NCI-H1930 (cell line): ENCODE measurements at regions not wholly inside any gene's neighbourhood (a gene's known extent, or its start where the extent isn't known, plus 50 kb on each side); places are given as distances from the start of the nearest gene placed in this dataset.

Source experiments
- DNase-seq, 2 experiments: peaks; one replicate each; lab custom pipeline; 2025; lab: John Stamatoyannopoulos, UW

DNA sequence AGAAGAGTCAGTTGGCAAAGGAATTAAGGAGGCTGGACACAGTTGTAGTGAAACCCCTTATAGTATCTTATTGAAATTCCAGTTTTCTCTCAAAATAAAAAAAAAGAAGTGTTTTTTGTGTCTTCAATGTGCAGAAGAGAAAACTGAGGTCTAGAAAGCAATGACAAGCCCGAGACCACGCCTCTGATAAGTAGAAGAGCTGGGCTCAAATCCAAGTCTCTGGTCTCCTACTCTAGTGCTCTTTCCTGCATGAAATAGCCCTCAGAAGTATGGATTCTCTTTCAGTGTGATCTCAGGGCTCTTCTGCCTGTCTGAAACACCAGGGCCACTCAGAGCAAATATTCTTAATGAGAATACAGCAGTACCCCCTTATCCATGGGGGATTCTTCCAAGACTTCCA is 200.9 kb downstream of the KIF18A start:
- no peak for DNase-seq

- DNase-seq = no peak
These were observed 203.4 kb downstream of the KIF18A start for GRCh38 chr11:27904358-27905055.

GRCh38 chr11:27902981-27903624 is 202.8 kb upstream of the BDNF start:
- DNase-seq = no peak

DNA sequence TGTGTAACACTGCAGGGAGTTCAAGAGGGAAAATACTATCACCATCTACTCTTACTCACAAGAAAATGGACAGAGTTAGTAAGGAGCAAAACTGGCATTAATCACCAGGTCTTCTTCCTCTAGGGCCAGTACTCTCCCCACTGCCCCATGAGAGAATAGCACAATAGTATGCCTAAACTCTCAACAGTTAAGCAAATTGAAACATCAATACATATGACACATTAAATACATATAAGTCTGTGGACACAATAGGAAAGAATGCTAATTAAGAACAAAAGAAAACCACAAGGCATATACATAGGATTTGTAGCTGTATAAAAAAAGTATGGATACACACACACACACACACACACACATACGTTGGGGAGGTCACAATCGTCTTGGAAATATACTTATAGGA is 197.9 kb upstream of the BDNF start:
- DNase-seq = no peak

GRCh38 chr11:27896096-27896495 is 195.8 kb upstream of the BDNF start:
- DNase-seq = no peak

GRCh38 chr11:27894552-27894951 is 194.3 kb upstream of the BDNF start:
- DNase-seq = no peak

DNA sequence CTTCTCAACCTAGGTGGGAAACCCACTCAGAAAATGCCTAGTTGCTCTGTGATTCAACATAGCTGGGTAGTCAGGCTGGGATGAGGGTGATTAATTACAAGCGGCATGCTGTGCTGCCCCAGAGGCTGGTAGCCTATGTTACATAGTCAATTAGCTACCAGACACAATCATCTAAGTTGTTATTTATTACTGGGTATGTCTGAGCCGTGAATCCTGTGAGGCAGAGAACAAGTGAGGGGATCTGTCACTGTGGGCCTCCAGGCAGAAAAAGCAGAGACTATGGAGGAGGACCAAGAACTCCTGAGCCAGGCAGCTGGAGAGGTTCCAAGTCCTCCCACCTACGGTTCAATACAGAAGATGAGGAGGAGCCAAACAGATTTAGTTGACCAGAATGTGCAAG is 186.6 kb upstream of the BDNF start:
- no peak for DNase-seq

GRCh38 chr11:27882066-27882697 is 181.9 kb upstream of the BDNF start:
- DNase-seq = no peak

GRCh38 chr11:27875831-27876775 is 175.8 kb upstream of the BDNF start:
- DNase-seq = no peak

DNA sequence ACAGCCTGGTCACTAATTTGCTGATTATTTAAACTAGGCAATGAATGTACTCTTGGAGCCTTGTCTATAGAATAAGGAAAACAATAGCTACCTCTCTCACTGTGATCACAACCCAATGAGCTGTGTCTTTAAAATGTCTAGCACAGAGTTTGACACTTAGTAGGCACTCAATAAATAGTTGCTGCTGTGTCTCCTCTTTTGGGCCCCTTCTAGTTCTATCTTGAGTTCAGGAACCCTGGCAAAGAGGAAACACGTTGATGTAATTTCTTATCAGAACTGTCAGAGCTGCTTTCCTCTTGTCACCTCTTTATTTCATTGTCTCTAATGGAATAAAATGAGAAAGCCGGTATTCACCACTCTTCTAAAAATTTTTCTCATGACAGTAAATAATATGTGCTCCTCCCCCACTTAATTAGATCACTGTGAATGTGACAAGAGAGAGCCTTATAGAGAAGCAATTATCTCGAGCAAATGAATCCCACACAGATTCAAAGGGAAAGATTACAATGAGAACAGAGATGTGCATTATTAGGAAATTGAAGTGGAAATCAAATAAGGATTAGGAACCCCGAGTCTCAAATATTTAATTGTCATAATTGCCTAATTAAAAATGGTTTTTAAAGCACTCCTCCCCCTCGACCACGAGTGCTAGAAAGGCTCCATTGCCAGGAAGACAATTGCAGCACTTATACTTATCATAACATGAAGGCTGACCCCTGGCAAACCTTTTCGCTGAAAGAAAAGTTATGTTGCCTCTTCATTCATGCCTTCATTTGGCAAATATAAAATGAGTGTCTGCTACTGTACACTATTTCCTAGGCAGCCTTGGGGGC is 175.0 kb upstream of the BDNF start:
- no peak for DNase-seq

DNA sequence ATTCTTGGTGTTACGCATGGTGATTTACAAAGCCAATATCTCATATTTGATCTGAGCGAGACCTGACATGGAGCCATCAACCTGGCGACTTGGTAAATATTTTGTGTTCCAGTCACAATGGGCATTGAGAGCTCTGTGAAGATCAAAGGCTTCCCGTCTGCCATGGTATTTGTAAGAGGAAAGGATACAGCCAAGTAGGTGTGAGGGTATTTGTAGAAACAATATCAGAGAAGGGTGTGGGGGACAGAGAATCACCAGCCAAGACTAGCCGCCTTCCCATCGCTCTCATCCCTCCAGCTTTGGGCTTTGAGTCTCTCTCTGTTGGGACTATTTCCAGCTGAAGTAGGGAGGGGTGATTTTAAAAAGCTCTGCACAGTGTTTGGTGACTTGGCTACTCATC is 173.4 kb upstream of the BDNF start:
- no peak for DNase-seq

DNA sequence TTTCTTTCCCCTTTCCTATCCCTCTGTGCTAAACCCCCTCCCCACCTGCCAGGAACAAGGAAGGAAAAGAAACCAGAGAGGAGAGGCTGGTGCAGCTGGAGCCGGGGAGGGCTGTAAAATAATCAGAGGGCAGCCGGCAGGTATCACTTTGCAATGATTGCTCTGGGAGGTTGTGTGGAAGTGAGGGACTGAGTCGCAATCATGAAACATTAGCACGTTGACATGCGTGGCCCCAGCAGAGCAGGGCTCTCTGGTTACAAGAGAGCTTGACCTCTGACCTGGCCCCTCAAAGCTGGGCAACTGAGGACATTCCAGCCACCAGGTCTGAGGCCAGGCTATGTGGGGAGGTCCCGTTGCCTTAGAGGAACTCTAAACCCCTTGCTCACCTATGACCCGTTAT is 170.8 kb upstream of the BDNF start:
- DNase-seq = no peak

GRCh38 chr11:27869701-27870100 is 169.4 kb upstream of the BDNF start:
- DNase-seq = no peak

- no peak for DNase-seq
These were observed 168.5 kb upstream of the BDNF start for GRCh38 chr11:27868709-27869108.

GRCh38 chr11:27868226-27868625 is 168.0 kb upstream of the BDNF start:
- DNase-seq = no peak

GRCh38 chr11:27865105-27865504 is 164.8 kb upstream of the BDNF start:
- DNase-seq = no peak

DNA sequence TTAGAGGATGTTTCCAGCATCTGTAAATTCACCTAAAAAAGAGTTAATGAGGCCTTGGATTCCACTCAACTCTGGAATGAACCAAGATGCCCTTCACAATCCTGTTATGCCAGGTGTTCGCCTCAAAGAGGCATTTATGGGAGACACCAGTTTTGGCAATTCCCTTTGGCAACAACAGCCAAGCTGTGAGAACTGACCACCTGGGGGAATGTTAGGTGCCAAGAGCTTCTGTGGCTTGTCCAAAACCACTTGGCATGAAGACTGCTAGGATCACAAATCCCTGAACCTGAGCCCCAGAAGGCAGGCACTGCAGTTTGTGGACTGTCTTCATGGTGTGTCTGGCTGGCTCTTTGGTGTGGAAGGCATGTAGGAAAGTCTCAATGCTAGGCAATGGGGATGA is 164.4 kb upstream of the BDNF start:
- no peak for DNase-seq

DNA sequence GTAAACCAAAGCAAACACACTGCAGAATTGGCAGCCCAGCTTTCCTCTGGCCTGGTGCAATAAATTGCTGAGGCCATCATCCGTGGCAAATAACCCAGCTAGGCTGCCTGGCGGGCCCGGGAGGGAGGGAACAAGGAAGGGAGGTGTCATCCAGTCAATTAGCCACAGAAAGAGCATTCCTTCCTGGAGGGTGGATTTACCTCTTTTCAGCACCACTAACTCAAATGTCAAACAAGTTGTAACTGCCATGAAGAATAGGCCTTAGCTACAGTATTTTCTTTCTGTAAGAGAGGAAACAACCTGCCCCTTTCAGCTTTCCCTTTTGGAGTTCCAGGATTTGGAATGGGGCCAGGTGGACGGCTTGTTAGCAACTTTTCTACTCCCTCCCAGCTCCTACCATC is 163.8 kb upstream of the BDNF start:
- DNase-seq = no peak

GRCh38 chr11:27863637-27864036 is 163.4 kb upstream of the BDNF start:
- no peak for DNase-seq

- no peak for DNase-seq
These were observed 161.6 kb upstream of the BDNF start for GRCh38 chr11:27861706-27862430.

GRCh38 chr11:27860811-27861210 is 160.6 kb upstream of the BDNF start:
- DNase-seq = no peak
